NCI-H526 treated with DMSO at 0.1 percent for 48 hours (cell line): ENCODE measurements at regions not wholly inside any gene's neighbourhood (a gene's known extent, or its start where the extent isn't known, plus 50 kb on each side); places are given as distances from the start of the nearest gene placed in this dataset.

Experiments
- DNase-seq: peaks from one replicate; lab custom pipeline; 2025; lab: John Stamatoyannopoulos, UW

- DNase-seq, result no peak
Measured at GRCh38 chr1:5597991-5598823, 394.0 kb downstream of the NPHP4 start.

- DNase-seq, result no peak
Measured at GRCh38 chr1:5597171-5597850, 394.9 kb downstream of the NPHP4 start.

- no peak for DNase-seq
Measured at GRCh38 chr1:5596651-5597050, 395.6 kb downstream of the NPHP4 start.

GRCh38 chr1:5595531-5596170, 396.6 kb downstream of the NPHP4 start:
- DNase-seq, result no peak

- DNase-seq, result no peak
Measured at GRCh38 chr1:5594056-5594956, 397.9 kb downstream of the NPHP4 start.

GRCh38 chr1:5590717-5591116, 401.5 kb downstream of the NPHP4 start:
- DNase-seq, result no peak

- DNase-seq, result no peak
Measured at GRCh38 chr1:5586629-5587028, 405.6 kb downstream of the NPHP4 start.

- DNase-seq, result no peak
Measured at GRCh38 chr1:5585256-5585655, 407.0 kb downstream of the NPHP4 start.

- no peak for DNase-seq
Measured at GRCh38 chr1:5580926-5581325, 411.3 kb downstream of the NPHP4 start.

- DNase-seq, result no peak
Measured at GRCh38 chr1:5579966-5580365, 412.3 kb downstream of the NPHP4 start.

- no peak for DNase-seq
Measured at GRCh38 chr1:5578690-5579089, 413.5 kb downstream of the NPHP4 start.

GRCh38 chr1:5577255-5578040, 414.8 kb downstream of the NPHP4 start:
- DNase-seq, result no peak

- DNase-seq, result no peak
Measured at GRCh38 chr1:5576673-5577065, 415.6 kb downstream of the NPHP4 start.

GRCh38 chr1:5576011-5576672, 416.1 kb downstream of the NPHP4 start:
- DNase-seq, result no peak

- no peak for DNase-seq
Measured at GRCh38 chr1:5575396-5575940, 416.8 kb downstream of the NPHP4 start.

- no peak for DNase-seq
Measured at GRCh38 chr1:5574641-5575040, 417.6 kb downstream of the NPHP4 start.

- DNase-seq, result no peak
Measured at GRCh38 chr1:5572794-5573193, 419.4 kb downstream of the NPHP4 start.

- no peak for DNase-seq
Measured at GRCh38 chr1:5571861-5572401, 420.3 kb downstream of the NPHP4 start.

- DNase-seq, result no peak
Measured at GRCh38 chr1:5571438-5571837, 420.8 kb downstream of the NPHP4 start.

GRCh38 chr1:5570931-5571330, 421.3 kb downstream of the NPHP4 start:
- no peak for DNase-seq
